HG03039 (cell line): ENCODE measurements at regions not wholly inside any gene's neighbourhood (a gene's known extent, or its start where the extent isn't known, plus 50 kb on each side); places are given as distances from the start of the nearest gene placed in this dataset.
"Not testable (repeated sequence)": the region's sequence is repeated elsewhere in the genome, so short reads cannot be mapped to it uniquely, and the experiment has no call there.

Experiments
- ATAC-seq: cut with Tn5 transposase; IDR thresholded peaks from one replicate; pipeline ENCODE4 v1.9.1; 2021; ENCODE audit warnings: mild to moderate bottlenecking, moderate library complexity; ENCODE audit not compliant: unreplicated experiment

GRCh38 chr5:126137891-126138280, 285.3 kb upstream of the GRAMD2B start:
- no peak for ATAC-seq

- ATAC-seq, result no peak
These were observed 284.8 kb upstream of the GRAMD2B start for GRCh38 chr5:126138281-126138931.

GRCh38 chr5:126139086-126139485, 284.1 kb upstream of the GRAMD2B start:
- ATAC-seq, result no peak

GRCh38 chr5:126139773-126140172, 283.4 kb upstream of the GRAMD2B start:
- no peak for ATAC-seq

- ATAC-seq, result no peak
These were observed 279.6 kb upstream of the GRAMD2B start for GRCh38 chr5:126143622-126144021.

GRCh38 chr5:126150319-126150718, 272.9 kb upstream of the GRAMD2B start:
- not testable (repeated sequence) for ATAC-seq

- not testable (repeated sequence) for ATAC-seq
These were observed 267.9 kb upstream of the GRAMD2B start for GRCh38 chr5:126155298-126155697.

GRCh38 chr5:126166368-126166767, 256.8 kb upstream of the GRAMD2B start:
- no peak for ATAC-seq

- no peak for ATAC-seq
These were observed 254.4 kb upstream of the GRAMD2B start for GRCh38 chr5:126168785-126169184.

GRCh38 chr5:126171916-126172315, 251.3 kb upstream of the GRAMD2B start:
- ATAC-seq, result no peak

GRCh38 chr5:126172812-126173211, 250.4 kb upstream of the GRAMD2B start:
- ATAC-seq, result no peak

- no peak for ATAC-seq
These were observed 244.7 kb upstream of the GRAMD2B start for GRCh38 chr5:126178521-126178920.

- ATAC-seq, result no peak
These were observed 240.1 kb upstream of the GRAMD2B start for GRCh38 chr5:126182971-126183695.

- no peak for ATAC-seq
These were observed 238.7 kb upstream of the GRAMD2B start for GRCh38 chr5:126184474-126184873.

- ATAC-seq, result no peak
These were observed 237.0 kb upstream of the GRAMD2B start for GRCh38 chr5:126186210-126186609.

GRCh38 chr5:126188804-126189203, 234.4 kb upstream of the GRAMD2B start:
- ATAC-seq, result no peak

- ATAC-seq, result no peak
These were observed 234.0 kb upstream of the GRAMD2B start for GRCh38 chr5:126189231-126189630.

GRCh38 chr5:126189862-126190261, 233.3 kb upstream of the GRAMD2B start:
- no peak for ATAC-seq

- ATAC-seq, result no peak
These were observed 231.0 kb upstream of the GRAMD2B start for GRCh38 chr5:126192226-126192625.

- ATAC-seq, result no peak
These were observed 227.7 kb upstream of the GRAMD2B start for GRCh38 chr5:126195410-126196100.

GRCh38 chr5:126198531-126198930, 224.7 kb upstream of the GRAMD2B start:
- no peak for ATAC-seq

- ATAC-seq, result no peak
These were observed 223.7 kb upstream of the GRAMD2B start for GRCh38 chr5:126199467-126199866.
